Calu3 (cell line): ENCODE measurements at regions not wholly inside any gene's neighbourhood (a gene's known extent, or its start where the extent isn't known, plus 50 kb on each side); places are given as distances from the start of the nearest gene placed in this dataset.
"Not testable (repeated sequence)": the region's sequence is repeated elsewhere in the genome, so short reads cannot be mapped to it uniquely, and the experiment has no call there.

Experiments
- BruUV-seq: library from RNA; stranded (reverse); fragments of 400-500 nt; replicated peaks from 2 replicates; lab custom pipeline; 2021; lab: Mats Ljungman, UMichigan
- CTCF ChIA-PET: fragments of 300-600 bp; sonication (Branson Sonifier 250); formaldehyde crosslinking; loops from one replicate; lab custom pipeline; 2022; ENCODE audit warnings: antibody characterized with exemption; lab: Charles Lee
- DNase-seq: peaks from one replicate; pipeline ENCODE4 v3.0.0; 2022
- H3K27ac Mint-ChIP-seq: one replicate; pipeline ENCODE4 v1.8.0; 2022; ENCODE audit warnings: mixed read lengths; ENCODE audit not compliant: unreplicated experiment
- H3K27me3 Mint-ChIP-seq: one replicate; pipeline ENCODE4 v1.8.0; 2022; ENCODE audit warnings: mixed read lengths; ENCODE audit not compliant: unreplicated experiment
- H3K36me3 Mint-ChIP-seq: one replicate; pipeline ENCODE4 v1.8.0; 2022; ENCODE audit warnings: mild to moderate bottlenecking, moderate library complexity, mixed read lengths; ENCODE audit not compliant: insufficient read depth, unreplicated experiment
- H3K4me1 Mint-ChIP-seq: one replicate; pipeline ENCODE4 v1.8.0; 2022; ENCODE audit warnings: mild to moderate bottlenecking, low read depth, mixed read lengths; ENCODE audit not compliant: unreplicated experiment
- H3K4me3 Mint-ChIP-seq: one replicate; pipeline ENCODE4 v1.8.0; 2022; ENCODE audit warnings: mild to moderate bottlenecking, low read depth, moderate library complexity, mixed read lengths; ENCODE audit not compliant: unreplicated experiment
- H3K9me3 Mint-ChIP-seq: one replicate; pipeline ENCODE4 v1.8.0; 2022; ENCODE audit warnings: low read depth, mixed read lengths; ENCODE audit not compliant: unreplicated experiment
- intact Hi-C: fragments of 100-400 bp; cut with micrococcal nuclease; formaldehyde crosslinking; loops from one replicate; pipeline ENCODE4 v1.10.0; 2022; ENCODE audit not compliant: unreplicated experiment
- TF ChIP-seq, protein P1 (sequence below): fragments of 200-600 bp; IDR thresholded peaks from one replicate; pipeline ENCODE4 v1.8.0; 2022; ENCODE audit warnings: antibody characterized with exemption; ENCODE audit not compliant: unreplicated experiment

DNA sequence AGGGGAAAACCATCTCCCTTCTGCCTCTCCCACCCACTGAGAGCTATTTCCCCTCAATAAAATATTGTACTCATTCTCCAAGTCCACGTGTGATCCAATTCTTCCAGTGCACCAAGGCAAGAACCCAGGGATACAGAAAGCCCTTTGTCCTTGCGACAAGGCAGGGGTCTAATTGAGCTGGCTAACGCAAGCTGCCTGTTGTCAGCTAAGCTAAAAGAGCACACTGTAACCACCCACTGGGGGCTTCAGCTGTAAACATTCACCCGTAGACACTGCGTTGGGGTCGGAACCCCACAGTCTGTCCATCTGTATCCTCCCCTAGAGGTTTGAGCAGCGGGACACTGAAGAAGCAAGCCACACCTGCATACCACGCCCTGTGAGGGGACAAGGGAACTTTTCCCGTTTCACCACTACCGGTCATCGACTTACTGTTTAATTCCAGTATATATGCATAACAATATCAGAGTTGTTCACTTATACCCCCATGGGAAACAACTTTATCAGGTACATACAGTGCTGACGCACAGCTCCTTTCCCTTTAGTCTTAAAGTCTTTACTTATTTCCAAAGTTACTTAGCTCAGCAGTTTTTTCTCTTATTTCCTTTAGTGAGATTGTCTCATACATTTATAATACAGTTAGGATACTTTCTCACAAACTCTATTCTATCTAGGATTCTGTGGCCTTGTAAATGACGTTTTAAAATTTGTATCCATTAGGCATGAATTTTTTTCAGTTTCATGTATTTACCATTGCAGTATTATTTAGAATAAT, 721.6 kb downstream of the ANKRD7 start:
- DNase-seq, result no peak
- Mint-ChIP-seq H3K36me3 (no peaks in the 10 kb centered on the region), H3K9me3 (no peaks in the 10 kb centered on the region), H3K27me3 (no peaks in the 10 kb centered on the region), H3K27ac (no peak overlapping the region), H3K4me3 (no peak overlapping the region), H3K4me1 (no peaks in the 10 kb centered on the region)
- BruUV-seq, result no TSS peak
- intact Hi-C loops, result no loop called here
- TF ChIP-seq, protein P1, sequence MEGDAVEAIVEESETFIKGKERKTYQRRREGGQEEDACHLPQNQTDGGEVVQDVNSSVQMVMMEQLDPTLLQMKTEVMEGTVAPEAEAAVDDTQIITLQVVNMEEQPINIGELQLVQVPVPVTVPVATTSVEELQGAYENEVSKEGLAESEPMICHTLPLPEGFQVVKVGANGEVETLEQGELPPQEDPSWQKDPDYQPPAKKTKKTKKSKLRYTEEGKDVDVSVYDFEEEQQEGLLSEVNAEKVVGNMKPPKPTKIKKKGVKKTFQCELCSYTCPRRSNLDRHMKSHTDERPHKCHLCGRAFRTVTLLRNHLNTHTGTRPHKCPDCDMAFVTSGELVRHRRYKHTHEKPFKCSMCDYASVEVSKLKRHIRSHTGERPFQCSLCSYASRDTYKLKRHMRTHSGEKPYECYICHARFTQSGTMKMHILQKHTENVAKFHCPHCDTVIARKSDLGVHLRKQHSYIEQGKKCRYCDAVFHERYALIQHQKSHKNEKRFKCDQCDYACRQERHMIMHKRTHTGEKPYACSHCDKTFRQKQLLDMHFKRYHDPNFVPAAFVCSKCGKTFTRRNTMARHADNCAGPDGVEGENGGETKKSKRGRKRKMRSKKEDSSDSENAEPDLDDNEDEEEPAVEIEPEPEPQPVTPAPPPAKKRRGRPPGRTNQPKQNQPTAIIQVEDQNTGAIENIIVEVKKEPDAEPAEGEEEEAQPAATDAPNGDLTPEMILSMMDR, result no peak
- CTCF ChIA-PET, result no interaction called here

DNA sequence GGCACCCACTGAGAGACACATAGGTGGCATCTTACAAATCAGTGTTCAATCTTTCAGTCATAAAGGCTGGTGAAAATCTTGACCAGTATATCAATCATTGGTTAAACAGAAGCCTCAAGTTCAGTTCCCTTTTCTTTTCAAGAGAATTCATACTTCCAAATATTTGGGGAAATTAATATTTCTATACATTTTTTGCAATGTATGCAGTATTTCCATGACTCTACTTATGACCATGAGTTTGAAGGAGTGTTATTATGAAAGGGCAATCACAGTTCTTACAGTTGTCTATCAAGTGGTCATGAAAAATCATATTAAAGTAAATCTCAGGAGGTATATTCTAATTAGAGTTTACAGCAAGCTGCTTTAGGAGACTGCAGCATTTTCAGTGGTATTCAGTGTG, 724.0 kb downstream of the ANKRD7 start:
- BruUV-seq, result no TSS peak
- no peaks in the 10 kb centered on the region for H3K4me1 Mint-ChIP-seq
- DNase-seq, result no peak
- CTCF ChIA-PET, result no interaction called here
- no peaks in the 10 kb centered on the region for H3K36me3 Mint-ChIP-seq
- no peaks in the 10 kb centered on the region for H3K27me3 Mint-ChIP-seq
- H3K4me3 Mint-ChIP-seq, result no peak overlapping the region
- intact Hi-C loops, result no loop called here
- TF ChIP-seq, protein P1, result no peak
- H3K9me3 Mint-ChIP-seq, result peaks cover 5% of the 10 kb centered on the region
- H3K27ac Mint-ChIP-seq, result no peak overlapping the region

DNA sequence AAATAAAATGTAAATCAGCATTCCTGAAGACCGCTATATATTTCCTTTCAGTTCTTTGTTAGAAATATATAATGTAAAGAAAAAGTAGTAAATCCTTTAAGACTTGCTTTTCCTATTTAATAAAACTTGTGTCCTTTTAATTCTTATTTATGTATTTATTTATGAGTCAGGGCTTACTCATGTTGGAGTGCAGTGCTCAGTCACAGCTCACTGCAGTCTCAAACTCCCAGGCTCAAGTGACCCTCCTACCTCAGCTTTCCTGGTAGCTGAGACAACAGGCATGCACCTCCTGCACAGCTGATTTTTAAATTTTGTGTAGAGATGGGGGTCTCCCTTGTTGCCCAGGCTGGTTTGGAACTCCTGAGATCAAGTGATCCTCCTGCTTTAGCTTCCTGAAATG, 724.5 kb downstream of the ANKRD7 start:
- CTCF ChIA-PET, result no interaction called here
- Mint-ChIP-seq H3K36me3 (no peaks in the 10 kb centered on the region), H3K9me3 (peaks cover 5% of the 10 kb centered on the region), H3K27me3 (no peaks in the 10 kb centered on the region), H3K4me1 (no peaks in the 10 kb centered on the region), H3K27ac (no peak overlapping the region), H3K4me3 (no peak overlapping the region)
- intact Hi-C loops, result no loop called here
- no TSS peak for BruUV-seq
- no peak for DNase-seq
- TF ChIP-seq, protein P1, result no peak

DNA sequence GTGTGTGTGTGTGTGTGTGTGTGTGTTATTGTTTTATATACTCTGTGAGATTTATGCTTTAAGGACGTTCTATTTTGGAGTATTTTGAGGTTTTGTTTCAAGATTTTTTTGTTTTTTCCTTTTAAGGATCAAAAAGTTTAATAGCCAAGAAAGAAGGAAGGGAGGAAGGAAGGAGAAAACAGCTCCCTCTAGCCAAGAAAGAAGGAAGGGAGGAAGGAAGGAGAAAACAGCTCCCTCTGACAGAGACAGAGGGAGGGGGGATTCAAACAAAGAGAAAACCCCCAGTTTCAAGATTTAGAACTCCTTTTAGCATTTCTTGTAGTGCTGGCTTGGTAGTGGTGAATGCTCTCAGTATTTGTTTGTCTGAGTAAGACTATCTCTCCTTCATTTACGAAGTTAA, 731.8 kb downstream of the ANKRD7 start:
- CTCF ChIA-PET, result interaction anchor here (0.9 kb wide), 1 partner anchor 220 kb away, joined by 3 read pairs; no protein-coding TSS in a partner anchor
- H3K27me3 Mint-ChIP-seq, H3K9me3 Mint-ChIP-seq, H3K36me3 Mint-ChIP-seq, H3K4me1 Mint-ChIP-seq, BruUV-seq, H3K4me3 Mint-ChIP-seq, H3K27ac Mint-ChIP-seq, intact Hi-C loops, DNase-seq: not testable (repeated sequence)

DNA sequence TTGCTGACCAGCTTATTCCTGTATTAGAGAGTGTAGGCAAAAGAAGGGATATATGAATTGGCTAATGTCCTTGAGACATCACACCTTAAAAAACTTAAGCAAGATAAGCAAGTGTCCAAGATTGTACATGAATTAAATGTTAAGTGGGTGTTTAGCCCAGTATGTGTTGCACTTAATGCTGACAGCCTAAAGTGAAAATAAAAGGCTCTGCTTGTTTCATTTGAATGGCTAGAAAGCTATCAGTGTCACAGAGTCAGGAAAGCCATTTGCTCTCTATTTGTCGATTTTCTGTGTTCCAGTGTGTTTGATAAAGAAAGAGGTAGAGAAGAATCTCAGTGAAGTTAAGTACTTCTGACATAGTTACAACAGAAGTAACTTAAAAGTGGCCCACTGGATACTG, 744.9 kb downstream of the ANKRD7 start:
- CTCF ChIA-PET, result no interaction called here
- no peak for DNase-seq
- no peaks in the 10 kb centered on the region for H3K36me3 Mint-ChIP-seq
- H3K27me3 Mint-ChIP-seq, result no peaks in the 10 kb centered on the region
- no TSS peak for BruUV-seq
- no peak overlapping the region for H3K27ac Mint-ChIP-seq
- intact Hi-C loops, result no loop called here
- TF ChIP-seq, protein P1, result no peak
- no peak overlapping the region for H3K4me3 Mint-ChIP-seq
- H3K4me1 Mint-ChIP-seq, result peaks cover 11% of the 10 kb centered on the region
- H3K9me3 Mint-ChIP-seq, result no peaks in the 10 kb centered on the region
